MCF 10A (cell line): ENCODE measurements at regions not wholly inside any gene's neighbourhood (a gene's known extent, or its start where the extent isn't known, plus 50 kb on each side); places are given as distances from the start of the nearest gene placed in this dataset.

ENCODE experiments used
- BruUV-seq: library from RNA; stranded (reverse); fragments of 400-500 nt; replicated peaks from 2 replicates; lab custom pipeline; 2021; lab: Mats Ljungman, UMichigan
- CTCF ChIA-PET: fragments of 300-600 bp; sonication (Branson Sonifier 250); formaldehyde crosslinking; extraction: SDS; loops from one replicate; lab custom pipeline; 2021; ENCODE audit warnings: antibody characterized with exemption, inconsistent platforms; lab: Yijun Ruan, JAX
- POLR2A ChIA-PET: fragments of 300-600, 350-650 bp; sonication (Branson Sonifier 250); formaldehyde crosslinking; extraction: SDS; loops from one replicate; lab custom pipeline; 2020; ENCODE audit warnings: antibody characterized with exemption, inconsistent platforms; lab: Yijun Ruan, JAX
- DNase-seq: peaks from one replicate; pipeline ENCODE4 v3.0.0-alpha.2; 2018; ENCODE audit not compliant: unreplicated experiment
- H3K27ac Mint-ChIP-seq: one replicate; pipeline ENCODE4 v1.8.0; 2022; ENCODE audit warnings: mild to moderate bottlenecking, low read depth, mixed read lengths; ENCODE audit not compliant: unreplicated experiment
- H3K27me3 Mint-ChIP-seq: one replicate; pipeline ENCODE4 v1.8.0; 2022; ENCODE audit warnings: mixed read lengths; ENCODE audit not compliant: insufficient read depth, unreplicated experiment
- H3K36me3 Mint-ChIP-seq: one replicate; pipeline ENCODE4 v1.8.0; 2022; ENCODE audit warnings: mild to moderate bottlenecking, moderate library complexity, mixed read lengths; ENCODE audit not compliant: insufficient read depth, unreplicated experiment
- H3K4me1 Mint-ChIP-seq: one replicate; pipeline ENCODE4 v1.8.0; 2022; ENCODE audit warnings: mixed read lengths; ENCODE audit not compliant: insufficient read depth, unreplicated experiment
- H3K4me3 Mint-ChIP-seq: one replicate; pipeline ENCODE4 v1.8.0; 2022; ENCODE audit warnings: mild to moderate bottlenecking, moderate library complexity, mixed read lengths; ENCODE audit not compliant: unreplicated experiment
- H3K9me3 Mint-ChIP-seq: one replicate; pipeline ENCODE4 v1.8.0; 2022; ENCODE audit warnings: mixed read lengths; ENCODE audit not compliant: unreplicated experiment
- CTCF ChIP-seq: fragments of 200-600 bp; IDR thresholded peaks from one replicate; pipeline ENCODE4 v1.8.0; 2022; ENCODE audit warnings: antibody characterized with exemption, mild to moderate bottlenecking; ENCODE audit not compliant: unreplicated experiment
- intact Hi-C: fragments of 100-400 bp; cut with micrococcal nuclease; formaldehyde crosslinking; loops from 2 replicates; pipeline ENCODE4 v1.14.1; 2022

GRCh38 chr2:150212722-150213171, 274.7 kb downstream of the RND3 start:
- no peak for DNase-seq
- Mint-ChIP-seq H3K27me3 (no peaks in the 10 kb centered on the region), H3K9me3 (no peaks in the 10 kb centered on the region), H3K4me3 (no peak overlapping the region), H3K27ac (no peak overlapping the region), H3K4me1 (peaks cover 13% of the 10 kb centered on the region), H3K36me3 (no peaks in the 10 kb centered on the region)
- intact Hi-C loops = no loop called here
- POLR2A ChIA-PET = interaction anchor here (0.6 kb wide), 1 partner anchor 1051 kb away, joined by 3 read pairs; no protein-coding TSS in a partner anchor
- TF ChIP-seq CTCF = no peak
- CTCF ChIA-PET = no interaction called here
- BruUV-seq = no TSS peak

GRCh38 chr2:150211164-150211631, 276.3 kb downstream of the RND3 start:
- H3K4me3 Mint-ChIP-seq = no peak overlapping the region
- H3K9me3 Mint-ChIP-seq = no peaks in the 10 kb centered on the region
- POLR2A ChIA-PET = interaction anchor here (0.6 to 1.1 kb wide), 2 partner anchors 137 to 257 kb away, joined by 3 read pairs; no protein-coding TSS in a partner anchor
- CTCF ChIA-PET = interaction anchor here (0.6 to 0.7 kb wide), 3 partner anchors 34 to 269 kb away, joined by 3 read pairs; no protein-coding TSS in a partner anchor
- intact Hi-C loops = no loop called here
- no peaks in the 10 kb centered on the region for H3K36me3 Mint-ChIP-seq
- H3K27ac Mint-ChIP-seq = peak overlapping the region; percentile 7
- no peak for TF ChIP-seq CTCF
- DNase-seq = peak; percentile 16
- BruUV-seq = no TSS peak
- no peaks in the 10 kb centered on the region for H3K27me3 Mint-ChIP-seq
- peaks cover 13% of the 10 kb centered on the region for H3K4me1 Mint-ChIP-seq

- no peaks in the 10 kb centered on the region for H3K36me3 Mint-ChIP-seq
- ChIA-PET POLR2A (no interaction called here), CTCF (no interaction called here)
- TF ChIP-seq CTCF = no peak
- H3K27ac Mint-ChIP-seq = no peak overlapping the region
- H3K4me3 Mint-ChIP-seq = no peak overlapping the region
- no TSS peak for BruUV-seq
- H3K4me1 Mint-ChIP-seq = peaks cover 15% of the 10 kb centered on the region
- intact Hi-C loops = no loop called here
- DNase-seq = no peak
- H3K27me3 Mint-ChIP-seq = no peaks in the 10 kb centered on the region
- no peaks in the 10 kb centered on the region for H3K9me3 Mint-ChIP-seq
These were observed 277.7 kb downstream of the RND3 start for GRCh38 chr2:150209746-150210145.

GRCh38 chr2:150208689-150209088, 278.8 kb downstream of the RND3 start:
- POLR2A ChIA-PET = interaction anchor here (0.5 to 1.8 kb wide), 4 partner anchors 9 to 232 kb away, joined by 3 to 8 read pairs (median 4); no protein-coding TSS in a partner anchor
- no peak for DNase-seq
- H3K4me3 Mint-ChIP-seq = no peak overlapping the region
- H3K4me1 Mint-ChIP-seq = peaks cover 19% of the 10 kb centered on the region
- no peaks in the 10 kb centered on the region for H3K27me3 Mint-ChIP-seq
- TF ChIP-seq CTCF = no peak
- CTCF ChIA-PET = interaction anchor here (0.7 to 0.8 kb wide), 2 partner anchors 15 to 403 kb away, joined by 3 to 6 read pairs; no protein-coding TSS in a partner anchor
- H3K9me3 Mint-ChIP-seq = no peaks in the 10 kb centered on the region
- no peak overlapping the region for H3K27ac Mint-ChIP-seq
- intact Hi-C loops = no loop called here
- BruUV-seq = no TSS peak
- no peaks in the 10 kb centered on the region for H3K36me3 Mint-ChIP-seq
